ENCODE measurements at regions not wholly inside any gene's neighbourhood (a gene's known extent, or its start where the extent isn't known, plus 50 kb on each side); places are given as distances from the start of the nearest gene placed in this dataset.

GRCh38 chr2:238668426-238668825, 179.5 kb upstream of the TWIST2 start:
- no peak overlapping the region for H3K27ac ChIP-seq (ENCODE audit: extremely low read depth, low read depth, low read length)
- POLR2A ChIA-PET: no interaction called here
- H3K4me3 ChIP-seq (ENCODE audit: low read depth, low read length): no peak overlapping the region
- CTCF ChIA-PET: no interaction called here
- no peaks in the 10 kb centered on the region for H3K9me3 ChIP-seq (ENCODE audit: control insufficient read depth, insufficient read depth, low read depth, low read length)
- H3K36me3 ChIP-seq (ENCODE audit: control insufficient read depth in 2 of 2, insufficient read depth in 1 of 2, low read length in 2 of 2): no peaks in the 10 kb centered on the region
- TF ChIP-seq ZNF510 (tag by site-specific recombination; IDR thresholded peaks at IDR 0.05; ENCODE audit: insufficient replicate concordance) (no peak), PRDM1 (tag by site-specific recombination; IDR thresholded peaks at IDR 0.05) (no peak), ZBTB10 (tag by site-specific recombination; IDR thresholded peaks at IDR 0.05) (no peak), ZBTB8A (tag by site-specific recombination; IDR thresholded peaks at IDR 0.05) (no peak), ZNF692 (tag by site-specific recombination; IDR thresholded peaks at IDR 0.05) (no peak), ZNF600 (tag by site-specific recombination; IDR thresholded peaks at IDR 0.05) (no peak), ZNF654 (tag by site-specific recombination; IDR thresholded peaks at IDR 0.05; ENCODE audit: low read depth) (no peak), GLI4 (tag by site-specific recombination; IDR thresholded peaks at IDR 0.05) (no peak), CTCF (tag by site-specific recombination; IDR thresholded peaks at IDR 0.05) (no peak), ZBTB11 (tag by site-specific recombination; conservative IDR thresholded peaks at IDR 0.05; ENCODE audit: low read depth) (no peak), ZNF423 (tag by site-specific recombination; IDR thresholded peaks at IDR 0.05) (no peak), ZNF513 (tag by site-specific recombination; IDR thresholded peaks at IDR 0.05) (no peak)
- no peaks in the 10 kb centered on the region for H3K4me1 ChIP-seq (ENCODE audit: control insufficient read depth, insufficient read depth, low read length)

- Histone ChIP-seq H3K4me1 (ENCODE audit: control insufficient read depth, insufficient read depth, low read length) (no peaks in the 10 kb centered on the region), H3K27ac (ENCODE audit: extremely low read depth, low read depth, low read length) (no peak overlapping the region), H3K4me3 (ENCODE audit: low read depth, low read length) (no peak overlapping the region), H3K36me3 (ENCODE audit: control insufficient read depth in 2 of 2, insufficient read depth in 1 of 2, low read length in 2 of 2) (no peaks in the 10 kb centered on the region), H3K9me3 (ENCODE audit: control insufficient read depth, insufficient read depth, low read depth, low read length) (no peaks in the 10 kb centered on the region)
- TF ChIP-seq ZNF335 (tag by site-specific recombination; conservative IDR thresholded peaks at IDR 0.05): no peak
- peak; percentile 27 for TF ChIP-seq SETDB1 (IDR thresholded peaks at IDR 0.05; ENCODE audit: insufficient read length, low read length)
- TF ChIP-seq ZNF549 (tag by site-specific recombination; IDR thresholded peaks at IDR 0.05): peak; percentile 71; the same call in 1 of the 2 replicates
- no peak for TF ChIP-seq ZNF530 (tag by site-specific recombination; IDR thresholded peaks at IDR 0.05; ENCODE audit: low read depth)
- ChIA-PET POLR2A (no interaction called here), CTCF (no interaction called here)
These were observed 178.8 kb upstream of the TWIST2 start for GRCh38 chr2:238669046-238669445.
